IMR-90 (cell line): ENCODE measurements at regions not wholly inside any gene's neighbourhood (a gene's known extent, or its start where the extent isn't known, plus 50 kb on each side); places are given as distances from the start of the nearest gene placed in this dataset.
A peak's percentile ranks its signal among the peaks of the same experiment; 100 is the strongest.

Experiments used
- ATAC-seq: fragments of 200-7000 bp; cut with Tn5 transposase; 2 replicates; pipeline ENCODE4 v1.9.1; 2020; ENCODE audit warnings: low read depth, mild to moderate bottlenecking, moderate library complexity
- BruUV-seq: library from RNA; stranded (reverse); fragments of 400-500 nt; replicated peaks from 2 replicates; lab custom pipeline; 2021; lab: Mats Ljungman, UMichigan
- CTCF ChIA-PET: fragments of 300-600 bp; formaldehyde crosslinking; extraction: SDS; loops from one replicate; lab custom pipeline; 2021; ENCODE audit warnings: antibody characterized with exemption; lab: Yijun Ruan, JAX
- POLR2A ChIA-PET: fragments of 300-600 bp; sonication (Branson Sonifier 250); formaldehyde crosslinking; loops from one replicate; lab custom pipeline; 2022; ENCODE audit warnings: antibody characterized with exemption; ENCODE audit not compliant: unreplicated experiment; lab: Charles Lee
- DNase-seq: peaks from one replicate; pipeline ENCODE4 v3.0.0; 2013
- H2AFZ ChIP-seq: replicated peaks from 2 replicates; pipeline ENCODE3; 2013; ENCODE audit warnings: low read length, mild to moderate bottlenecking; ENCODE audit not compliant: poor library complexity
- H2AK5ac ChIP-seq: 2 replicates; pipeline ENCODE4 v1.6.1; 2013; ENCODE audit warnings: low read depth, low read length, inconsistent platforms
- H2AK9ac ChIP-seq: replicated peaks from 2 replicates; pipeline ENCODE3; 2013; ENCODE audit warnings: mild to moderate bottlenecking, low read depth, low read length, moderate library complexity; ENCODE audit not compliant: poor library complexity
- H2BK120ac ChIP-seq: 2 replicates; pipeline ENCODE4 v1.6.1; 2013; ENCODE audit warnings: low read depth, low read length, inconsistent platforms
- H2BK15ac ChIP-seq: 3 replicates; pipeline ENCODE4 v1.6.1; 2013; ENCODE audit warnings: low read depth, low read length, inconsistent platforms
- H2BK20ac ChIP-seq: 2 replicates; pipeline ENCODE4 v1.6.1; 2013; ENCODE audit warnings: low read depth, mild to moderate bottlenecking, inconsistent platforms, low read length, moderate library complexity
- H2BK5ac ChIP-seq: 2 replicates; pipeline ENCODE4 v1.6.1; 2013; ENCODE audit warnings: mild to moderate bottlenecking, low read depth, low read length, inconsistent platforms; ENCODE audit not compliant: poor library complexity, severe bottlenecking
- H3K14ac ChIP-seq: replicated peaks from 2 replicates; pipeline ENCODE4 v1.6.1; 2013; ENCODE audit warnings: low read depth, low read length, inconsistent platforms
- H3K18ac ChIP-seq: 2 replicates; pipeline ENCODE4 v1.6.1; 2013; ENCODE audit warnings: low read depth, low read length, control low read depth
- H3K23ac ChIP-seq: 2 replicates; pipeline ENCODE4 v1.6.1; 2013; ENCODE audit warnings: low read depth, low read length, inconsistent platforms
- H3K27ac ChIP-seq: 2 replicates; pipeline ENCODE4 v1.5.1; 2013; ENCODE audit warnings: mild to moderate bottlenecking, control low read depth, low read length; ENCODE audit not compliant: insufficient read depth
- H3K27me3 ChIP-seq: 2 replicates; pipeline ENCODE4 v1.6.1; 2013; ENCODE audit warnings: low read length; ENCODE audit not compliant: control insufficient read depth, insufficient read depth
- H3K36me3 ChIP-seq: 2 replicates; pipeline ENCODE4 v1.6.1; 2013; ENCODE audit warnings: low read length, mixed read lengths; ENCODE audit not compliant: control insufficient read depth, insufficient read depth
- H3K4ac ChIP-seq: 2 replicates; pipeline ENCODE4 v1.6.1; 2013; ENCODE audit warnings: low read depth, low read length, inconsistent platforms
- H3K4me1 ChIP-seq: 2 replicates; pipeline ENCODE4 v1.6.1; 2013; ENCODE audit warnings: low read length, mixed read lengths; ENCODE audit not compliant: control insufficient read depth, insufficient read depth
- H3K4me2 ChIP-seq: 2 replicates; pipeline ENCODE4 v1.6.1; 2013; ENCODE audit warnings: low read depth, mild to moderate bottlenecking, control low read depth, low read length, moderate library complexity
- H3K4me3 ChIP-seq: 2 replicates; pipeline ENCODE4 v1.5.1; 2013; ENCODE audit warnings: low read depth, mild to moderate bottlenecking, control low read depth, low read length, moderate library complexity; ENCODE audit not compliant: insufficient read depth
- H3K56ac ChIP-seq: 2 replicates; pipeline ENCODE4 v1.6.1; 2013; ENCODE audit warnings: low read length, inconsistent platforms; ENCODE audit not compliant: insufficient read depth; ENCODE audit errors: extremely low read depth
- H3K79me1 ChIP-seq, 2 experiments: 2 replicates each; pipeline ENCODE4 v1.6.1; 2013; ENCODE audit warnings: low read length in 2 of 2, inconsistent platforms in 1 of 2, low read depth in 1 of 2
- H3K9ac ChIP-seq: 2 replicates; pipeline ENCODE4 v1.6.1; 2013; ENCODE audit warnings: low read depth, low read length, control low read depth
- H3K9me1 ChIP-seq: 2 replicates; pipeline ENCODE4 v1.6.1; 2013; ENCODE audit warnings: low read length, inconsistent platforms; ENCODE audit not compliant: insufficient read depth
- H3K9me3 ChIP-seq: 2 replicates; pipeline ENCODE4 v1.6.1; 2013; ENCODE audit warnings: low read length; ENCODE audit not compliant: control insufficient read depth, insufficient read depth
- H4K20me1 ChIP-seq: 2 replicates; pipeline ENCODE4 v1.6.1; 2013; ENCODE audit warnings: low read length, inconsistent platforms; ENCODE audit not compliant: insufficient read depth
- H4K5ac ChIP-seq: 2 replicates; pipeline ENCODE4 v1.6.1; 2013; ENCODE audit warnings: mild to moderate bottlenecking, low read depth, low read length, control low read depth
- H4K8ac ChIP-seq, 2 experiments: 2 replicates each; pipeline ENCODE4 v1.6.1; 2013; ENCODE audit warnings: low read depth in 2 of 2, low read length in 2 of 2, control low read depth in 1 of 2, inconsistent platforms in 1 of 2
- H4K91ac ChIP-seq: 2 replicates; pipeline ENCODE4 v1.6.1; 2013; ENCODE audit warnings: low read depth, low read length, inconsistent platforms; ENCODE audit not compliant: insufficient read depth
- BHLHE40 ChIP-seq: fragments of 150-350 bp; IDR thresholded peaks from 2 replicates; pipeline ENCODE4 v1.6.1; 2016; ENCODE audit warnings: mild to moderate bottlenecking, low read depth, low read length
- CEBPB ChIP-seq: IDR thresholded peaks from 2 replicates; pipeline ENCODE4 v1.6.1; 2012; ENCODE audit warnings: low read depth, low read length, improper control_type of control experiment
- FOS ChIP-seq: fragments of 150-350 bp; IDR thresholded peaks from 2 replicates; pipeline ENCODE4 v1.6.1; 2016; ENCODE audit warnings: low read depth, low read length
- MAFK ChIP-seq: IDR thresholded peaks from 2 replicates; pipeline ENCODE4 v1.6.1; 2012; ENCODE audit warnings: low read depth, low read length, improper control_type of control experiment
- MAZ ChIP-seq: IDR thresholded peaks from 2 replicates; pipeline ENCODE4 v1.6.1; 2012; ENCODE audit warnings: low read depth, mild to moderate bottlenecking, low read length, improper control_type of control experiment, moderate library complexity, borderline replicate concordance
- MXI1 ChIP-seq: IDR thresholded peaks from 2 replicates; pipeline ENCODE4 v1.6.1; 2012; ENCODE audit warnings: low read depth, mild to moderate bottlenecking, low read length, moderate library complexity, borderline replicate concordance
- NFE2L2 ChIP-seq: fragments of 150-350 bp; IDR thresholded peaks from 2 replicates; pipeline ENCODE4 v1.6.1; 2016; ENCODE audit warnings: low read depth, mild to moderate bottlenecking, low read length
- POLR2A ChIP-seq: IDR thresholded peaks from 2 replicates; pipeline ENCODE4 v1.6.1; 2012; ENCODE audit warnings: mild to moderate bottlenecking, low read depth, low read length
- RAD21 ChIP-seq: IDR thresholded peaks from 2 replicates; pipeline ENCODE4 v1.6.1; 2012; ENCODE audit warnings: low read length, improper control_type of control experiment
- RFX5 ChIP-seq: IDR thresholded peaks from 2 replicates; pipeline ENCODE4 v1.8.0; 2012; ENCODE audit warnings: low read depth, mild to moderate bottlenecking, low read length, moderate library complexity
- WGBS, 2 experiments: methylation state at CpG; one replicate each; pipeline versions ENCODE4 v1.1.5 to v1.1.7; 2013; ENCODE audit warnings: missing lambda C conversion rate in 2 of 2; ENCODE audit not compliant: insufficient read length in 1 of 2; ENCODE audit errors: extremely low coverage in 2 of 2; 5-methylcytosine and 5-hydroxymethylcytosine counted together
- dilution Hi-C: fragments of 300-500 bp; cut with HindIII; formaldehyde crosslinking; loops from one replicate; pipeline ENCODE4 v1.14.3; 2018; ENCODE audit warnings: low sequenced_read_pairs; ENCODE audit not compliant: unreplicated experiment
- in situ Hi-C: fragments of 300-500 bp; cut with MboI; formaldehyde crosslinking; loops from 3 replicates; pipeline ENCODE4 v1.14.3; 2019; ENCODE audit warnings: low sequenced_read_pairs, inconsistent platforms, mixed read lengths
- intact Hi-C: fragments of 100-400 bp; cut with micrococcal nuclease; formaldehyde crosslinking; loops from 2 replicates; pipeline ENCODE4 v1.10.0; 2022
- TF ChIP-seq, protein P1 (sequence below): conservative IDR thresholded peaks from 2 replicates; pipeline ENCODE4 v1.5.1; 2012; ENCODE audit warnings: mild to moderate bottlenecking, low read depth, low read length, improper control_type of control experiment
- TF ChIP-seq, protein P2 (sequence below): fragments of 150-350 bp; IDR thresholded peaks from 2 replicates; pipeline ENCODE4 v1.6.1; 2016; ENCODE audit warnings: low read depth, mild to moderate bottlenecking, low read length, moderate library complexity, borderline replicate concordance
- TF ChIP-seq, protein P3 (sequence below): fragments of 150-350 bp; IDR thresholded peaks from 2 replicates; pipeline ENCODE4 v1.6.1; 2017; ENCODE audit warnings: mild to moderate bottlenecking, antibody characterized with exemption, low read length, low read depth

DNA sequence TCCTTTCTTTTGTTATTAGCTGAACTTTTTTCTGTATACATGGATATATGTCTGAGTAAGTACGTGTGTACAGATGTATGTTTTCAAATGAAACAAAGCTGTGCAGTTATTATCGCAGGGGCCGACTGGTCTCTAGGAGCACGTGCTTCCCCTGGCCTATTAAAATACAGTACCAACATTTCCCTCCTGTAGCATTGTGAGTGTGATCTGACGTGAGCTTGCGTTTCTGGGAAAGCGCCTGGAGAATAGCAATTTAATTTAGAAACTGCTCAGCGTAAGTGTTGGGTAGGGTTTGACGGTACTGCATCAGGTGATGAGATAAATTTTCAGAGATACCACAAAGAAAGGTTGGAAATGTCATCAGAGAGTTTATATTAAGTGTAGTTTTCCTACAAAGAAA is 173.3 kb downstream of the FBXO8 start:
- Histone ChIP-seq H3K9ac (no peak overlapping the region), H3K79me1 (no peaks in the 10 kb centered on the region), H3K4ac (no peak overlapping the region), H3K56ac (no peak overlapping the region), H3K9me1 (no peaks in the 10 kb centered on the region), H2BK5ac (no peak overlapping the region), H2BK20ac (no peak overlapping the region), H3K4me1 (no peaks in the 10 kb centered on the region), H3K9me3 (no peaks in the 10 kb centered on the region), H2AK5ac (no peak overlapping the region), H4K20me1 (no peaks in the 10 kb centered on the region), H3K36me3 (no peaks in the 10 kb centered on the region), H3K4me2 (no peak overlapping the region; the same call in 1 of the 2 replicates), H4K91ac (no peak overlapping the region), H2BK15ac (no peak overlapping the region), H3K27me3 (0 out of 2 replicates have a peak, but pooled peaks cover 2% of the 10 kb centered on the region), H4K8ac (no peak overlapping the region), H2BK120ac (no peak overlapping the region), H3K27ac (no peak overlapping the region), H2AK9ac (no peak overlapping the region), H4K5ac (no peak overlapping the region), H3K23ac (no peak overlapping the region), H3K14ac (no peak overlapping the region), H2AFZ (no peak overlapping the region), H3K18ac (no peak overlapping the region), H3K4me3 (no peak overlapping the region)
- no CpG with 5 or more reads among the region's 9 CpGs for WGBS, 2 experiments
- ATAC-seq (peak; percentile 56), DNase-seq (no peak)
- intact Hi-C loops: no loop called here
- CTCF ChIA-PET: no interaction called here
- TF ChIP-seq CEBPB (no peak), POLR2A (no peak), FOS (no peak), MAZ (no peak), RAD21 (no peak), BHLHE40 (no peak), NFE2L2 (no peak), RFX5 (no peak), MXI1 (no peak), MAFK (no peak)
- TF ChIP-seq, protein P1, sequence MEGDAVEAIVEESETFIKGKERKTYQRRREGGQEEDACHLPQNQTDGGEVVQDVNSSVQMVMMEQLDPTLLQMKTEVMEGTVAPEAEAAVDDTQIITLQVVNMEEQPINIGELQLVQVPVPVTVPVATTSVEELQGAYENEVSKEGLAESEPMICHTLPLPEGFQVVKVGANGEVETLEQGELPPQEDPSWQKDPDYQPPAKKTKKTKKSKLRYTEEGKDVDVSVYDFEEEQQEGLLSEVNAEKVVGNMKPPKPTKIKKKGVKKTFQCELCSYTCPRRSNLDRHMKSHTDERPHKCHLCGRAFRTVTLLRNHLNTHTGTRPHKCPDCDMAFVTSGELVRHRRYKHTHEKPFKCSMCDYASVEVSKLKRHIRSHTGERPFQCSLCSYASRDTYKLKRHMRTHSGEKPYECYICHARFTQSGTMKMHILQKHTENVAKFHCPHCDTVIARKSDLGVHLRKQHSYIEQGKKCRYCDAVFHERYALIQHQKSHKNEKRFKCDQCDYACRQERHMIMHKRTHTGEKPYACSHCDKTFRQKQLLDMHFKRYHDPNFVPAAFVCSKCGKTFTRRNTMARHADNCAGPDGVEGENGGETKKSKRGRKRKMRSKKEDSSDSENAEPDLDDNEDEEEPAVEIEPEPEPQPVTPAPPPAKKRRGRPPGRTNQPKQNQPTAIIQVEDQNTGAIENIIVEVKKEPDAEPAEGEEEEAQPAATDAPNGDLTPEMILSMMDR: no peak
- TF ChIP-seq, protein P2, sequence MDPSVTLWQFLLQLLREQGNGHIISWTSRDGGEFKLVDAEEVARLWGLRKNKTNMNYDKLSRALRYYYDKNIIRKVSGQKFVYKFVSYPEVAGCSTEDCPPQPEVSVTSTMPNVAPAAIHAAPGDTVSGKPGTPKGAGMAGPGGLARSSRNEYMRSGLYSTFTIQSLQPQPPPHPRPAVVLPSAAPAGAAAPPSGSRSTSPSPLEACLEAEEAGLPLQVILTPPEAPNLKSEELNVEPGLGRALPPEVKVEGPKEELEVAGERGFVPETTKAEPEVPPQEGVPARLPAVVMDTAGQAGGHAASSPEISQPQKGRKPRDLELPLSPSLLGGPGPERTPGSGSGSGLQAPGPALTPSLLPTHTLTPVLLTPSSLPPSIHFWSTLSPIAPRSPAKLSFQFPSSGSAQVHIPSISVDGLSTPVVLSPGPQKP: no peak
- TF ChIP-seq, protein P3, sequence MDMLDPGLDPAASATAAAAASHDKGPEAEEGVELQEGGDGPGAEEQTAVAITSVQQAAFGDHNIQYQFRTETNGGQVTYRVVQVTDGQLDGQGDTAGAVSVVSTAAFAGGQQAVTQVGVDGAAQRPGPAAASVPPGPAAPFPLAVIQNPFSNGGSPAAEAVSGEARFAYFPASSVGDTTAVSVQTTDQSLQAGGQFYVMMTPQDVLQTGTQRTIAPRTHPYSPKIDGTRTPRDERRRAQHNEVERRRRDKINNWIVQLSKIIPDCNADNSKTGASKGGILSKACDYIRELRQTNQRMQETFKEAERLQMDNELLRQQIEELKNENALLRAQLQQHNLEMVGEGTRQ: no peak
- dilution Hi-C loops: no loop called here
- no TSS peak for BruUV-seq
- in situ Hi-C loops: no loop called here
- POLR2A ChIA-PET: no interaction called here
